ENCODE measurements at regions not wholly inside any gene's neighbourhood (a gene's known extent, or its start where the extent isn't known, plus 50 kb on each side); places are given as distances from the start of the nearest gene placed in this dataset.

- TF ChIP-seq CTCF (IDR thresholded peaks at IDR 0.05) (no peak), POLR2AphosphoS5 (IDR thresholded peaks at IDR 0.05) (no peak), EP300 (IDR thresholded peaks at IDR 0.05) (no peak), POLR2A (IDR thresholded peaks at IDR 0.05) (no peak)
Measured at GRCh38 chr21:19010251-19010650, 606.7 kb upstream of the TMPRSS15 start.

All from gastroesophageal sphincter (tissue), 3 donors.